ENCODE measurements at regions not wholly inside any gene's neighbourhood (a gene's known extent, or its start where the extent isn't known, plus 50 kb on each side); places are given as distances from the start of the nearest gene placed in this dataset.
"Not testable (repeated sequence)": the region's sequence is repeated elsewhere in the genome, so short reads cannot be mapped to it uniquely, and the experiment has no call there.

DNA sequence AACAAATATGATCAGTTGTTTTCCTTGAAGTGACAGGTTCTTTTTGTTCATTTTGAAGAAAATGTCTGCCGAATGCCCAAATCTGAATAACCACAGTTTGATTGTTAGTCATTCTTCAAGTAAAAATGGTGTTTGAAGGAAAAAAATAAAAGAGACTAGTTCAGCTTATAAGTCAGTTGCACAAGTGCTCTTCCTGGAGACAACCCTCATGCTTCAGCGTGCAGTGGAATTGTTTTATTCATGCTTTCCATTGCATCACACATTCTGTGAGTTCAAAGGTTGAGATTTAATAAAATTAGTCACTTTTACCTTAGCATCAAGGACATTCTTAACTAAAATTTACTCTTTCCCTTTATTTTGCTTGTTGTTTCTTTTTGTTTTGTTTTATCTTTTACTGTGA is 404.9 kb downstream of the ZNF674 start:
- no peak for DNase-seq
- no peaks in the 10 kb centered on the region for H3K9me3 ChIP-seq
- H3K4me1 ChIP-seq, result no peaks in the 10 kb centered on the region
- H3K36me3 ChIP-seq, result no peaks in the 10 kb centered on the region
- peak in 1 of 4 donors; percentile 28 for ATAC-seq
- intact Hi-C loops (cut with DNase I), result no loop called here
- no peak overlapping the region for H3K4me3 ChIP-seq
- no peaks in the 10 kb centered on the region for H3K27me3 ChIP-seq
- TF ChIP-seq, protein P1, sequence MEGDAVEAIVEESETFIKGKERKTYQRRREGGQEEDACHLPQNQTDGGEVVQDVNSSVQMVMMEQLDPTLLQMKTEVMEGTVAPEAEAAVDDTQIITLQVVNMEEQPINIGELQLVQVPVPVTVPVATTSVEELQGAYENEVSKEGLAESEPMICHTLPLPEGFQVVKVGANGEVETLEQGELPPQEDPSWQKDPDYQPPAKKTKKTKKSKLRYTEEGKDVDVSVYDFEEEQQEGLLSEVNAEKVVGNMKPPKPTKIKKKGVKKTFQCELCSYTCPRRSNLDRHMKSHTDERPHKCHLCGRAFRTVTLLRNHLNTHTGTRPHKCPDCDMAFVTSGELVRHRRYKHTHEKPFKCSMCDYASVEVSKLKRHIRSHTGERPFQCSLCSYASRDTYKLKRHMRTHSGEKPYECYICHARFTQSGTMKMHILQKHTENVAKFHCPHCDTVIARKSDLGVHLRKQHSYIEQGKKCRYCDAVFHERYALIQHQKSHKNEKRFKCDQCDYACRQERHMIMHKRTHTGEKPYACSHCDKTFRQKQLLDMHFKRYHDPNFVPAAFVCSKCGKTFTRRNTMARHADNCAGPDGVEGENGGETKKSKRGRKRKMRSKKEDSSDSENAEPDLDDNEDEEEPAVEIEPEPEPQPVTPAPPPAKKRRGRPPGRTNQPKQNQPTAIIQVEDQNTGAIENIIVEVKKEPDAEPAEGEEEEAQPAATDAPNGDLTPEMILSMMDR (IDR thresholded peaks at IDR 0.05), result no peak
- no peak for TF ChIP-seq POLR2A (IDR thresholded peaks at IDR 0.05)
- WGBS (ENCODE audit: insufficient coverage, low coverage, low lambda C conversion rate, missing lambda C conversion rate), result 53% methylated on average over 2 of the region's 2 CpGs
- H3K27ac ChIP-seq, result no peak overlapping the region

DNA sequence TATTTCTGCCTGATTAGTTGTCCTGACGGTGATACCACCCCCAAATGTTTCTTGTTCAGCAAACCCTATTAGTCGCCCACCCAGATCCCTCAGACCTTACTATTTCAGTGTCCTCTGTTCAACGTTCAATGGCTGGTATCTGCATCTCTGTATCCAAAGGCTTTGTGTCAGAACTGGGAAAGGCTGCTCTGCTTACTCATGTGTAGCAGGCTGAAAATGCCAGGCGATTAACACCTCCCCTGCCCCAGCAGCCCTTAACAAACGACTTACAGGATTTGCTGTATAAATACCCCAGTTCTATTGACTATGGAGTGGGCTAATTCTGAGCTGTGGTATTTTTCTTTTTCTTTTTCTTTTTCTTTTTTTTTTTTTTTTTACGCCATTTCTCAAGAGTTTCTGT is 415.0 kb downstream of the ZNF674 start:
- no peak overlapping the region for H3K27ac ChIP-seq
- H3K4me3 ChIP-seq, result no peak overlapping the region
- no peak for TF ChIP-seq POLR2A (IDR thresholded peaks at IDR 0.05)
- TF ChIP-seq, protein P1 (IDR thresholded peaks at IDR 0.05), result no peak
- H3K4me1 ChIP-seq, result no peaks in the 10 kb centered on the region
- DNase-seq, result no peak
- H3K27me3 ChIP-seq, result no peaks in the 10 kb centered on the region
- no peaks in the 10 kb centered on the region for H3K36me3 ChIP-seq
- no peaks in the 10 kb centered on the region for H3K9me3 ChIP-seq
- no peak for ATAC-seq
- WGBS (ENCODE audit: insufficient coverage, low coverage, low lambda C conversion rate, missing lambda C conversion rate), result 52% methylated on average over 6 of the region's 6 CpGs
- intact Hi-C loops (cut with DNase I), result no loop called here

DNA sequence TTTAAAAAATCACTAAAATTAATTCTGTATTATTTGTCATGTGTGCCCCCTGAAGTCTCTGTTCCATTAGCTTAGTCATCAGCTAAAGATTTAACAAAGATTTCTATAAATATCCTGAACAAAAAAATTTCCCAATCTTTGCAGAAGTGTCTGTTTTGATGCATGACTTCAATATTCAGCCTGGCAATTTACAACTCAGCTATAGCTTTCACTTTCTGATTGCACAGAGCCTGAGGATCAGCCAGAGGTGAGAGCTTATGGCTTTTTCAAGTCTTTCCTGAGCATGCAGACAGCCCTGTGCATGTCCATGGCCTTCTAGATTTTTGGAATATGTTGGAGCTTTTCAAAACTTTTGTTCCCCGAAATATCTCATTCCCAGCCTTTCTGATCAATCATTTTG is 420.1 kb downstream of the ZNF674 start:
- no peak for DNase-seq
- TF ChIP-seq, protein P1 (IDR thresholded peaks at IDR 0.05), result no peak
- no peak for TF ChIP-seq POLR2A (IDR thresholded peaks at IDR 0.05)
- intact Hi-C loops (cut with DNase I), result no loop called here
- H3K36me3 ChIP-seq, result no peaks in the 10 kb centered on the region
- 26% methylated on average over 1 of the region's 1 CpG for WGBS (ENCODE audit: insufficient coverage, low coverage, low lambda C conversion rate, missing lambda C conversion rate)
- H3K9me3 ChIP-seq, result no peaks in the 10 kb centered on the region
- H3K4me3 ChIP-seq, result no peak overlapping the region
- ATAC-seq, result peak in 2 of 4 donors; percentile 44 to 75
- no peak overlapping the region for H3K27ac ChIP-seq
- no peaks in the 10 kb centered on the region for H3K4me1 ChIP-seq
- no peaks in the 10 kb centered on the region for H3K27me3 ChIP-seq

DNA sequence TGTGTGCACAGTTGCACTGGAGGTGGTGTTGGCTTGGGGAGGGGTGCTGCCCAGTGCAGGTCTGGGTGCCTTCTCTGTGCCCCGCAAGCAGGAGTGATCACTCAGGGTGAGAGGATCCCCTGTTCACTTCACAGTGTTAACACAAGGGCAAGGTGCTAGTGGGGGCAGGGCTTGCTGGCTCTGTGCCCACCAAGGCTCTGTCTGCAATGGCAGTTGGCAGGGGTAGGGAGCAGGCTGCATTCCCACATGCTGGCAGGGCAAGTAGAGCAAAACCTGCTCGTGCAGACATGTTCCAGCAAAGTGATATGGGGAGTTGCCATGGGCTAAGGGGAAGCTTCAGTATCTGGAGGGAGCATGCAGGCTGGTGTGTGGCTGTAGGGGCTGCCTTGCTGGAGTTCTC is 428.0 kb downstream of the ZNF674 start:
- ATAC-seq (peak in 1 of 4 donors; percentile 23), DNase-seq (no peak)
- no peaks in the 10 kb centered on the region for H3K36me3 ChIP-seq
- TF ChIP-seq, protein P1 (IDR thresholded peaks at IDR 0.05), result no peak
- TF ChIP-seq POLR2A (IDR thresholded peaks at IDR 0.05), result no peak
- intact Hi-C loops (cut with DNase I), result no loop called here
- 100% methylated on average over 1 of the region's 2 CpGs for WGBS (ENCODE audit: insufficient coverage, low coverage, low lambda C conversion rate, missing lambda C conversion rate)
- no peaks in the 10 kb centered on the region for H3K4me1 ChIP-seq
- no peaks in the 10 kb centered on the region for H3K9me3 ChIP-seq
- H3K4me3 ChIP-seq, result no peak overlapping the region
- no peak overlapping the region for H3K27ac ChIP-seq
- no peaks in the 10 kb centered on the region for H3K27me3 ChIP-seq

DNA sequence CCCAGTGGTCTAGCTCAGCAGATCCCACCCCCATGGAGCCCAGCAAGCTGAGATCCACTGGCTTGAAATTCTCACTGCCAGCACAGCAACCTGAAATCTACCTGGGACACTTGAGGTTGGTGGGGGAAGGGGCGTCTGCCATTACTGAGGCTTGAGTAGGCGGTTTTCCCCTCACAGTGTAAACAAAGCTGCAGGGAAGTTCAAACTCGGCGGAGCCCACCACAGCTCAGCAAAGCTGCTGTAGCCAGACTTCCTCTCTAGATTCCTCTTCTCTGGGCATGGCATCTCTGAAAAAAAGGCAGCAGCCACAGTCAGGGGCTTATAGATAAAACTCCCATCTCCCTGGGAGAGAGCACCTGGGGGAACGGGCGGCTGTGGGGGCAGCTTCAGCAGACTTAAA is 457.9 kb downstream of the ZNF674 start:
- H3K27me3 ChIP-seq; H3K9me3 ChIP-seq; H3K4me1 ChIP-seq; H3K27ac ChIP-seq; intact Hi-C loops (cut with DNase I); H3K4me3 ChIP-seq; H3K36me3 ChIP-seq; DNase-seq; ATAC-seq: not testable (repeated sequence)
- 40% methylated on average over 1 of the region's 6 CpGs for WGBS (ENCODE audit: insufficient coverage, low coverage, low lambda C conversion rate, missing lambda C conversion rate)

DNA sequence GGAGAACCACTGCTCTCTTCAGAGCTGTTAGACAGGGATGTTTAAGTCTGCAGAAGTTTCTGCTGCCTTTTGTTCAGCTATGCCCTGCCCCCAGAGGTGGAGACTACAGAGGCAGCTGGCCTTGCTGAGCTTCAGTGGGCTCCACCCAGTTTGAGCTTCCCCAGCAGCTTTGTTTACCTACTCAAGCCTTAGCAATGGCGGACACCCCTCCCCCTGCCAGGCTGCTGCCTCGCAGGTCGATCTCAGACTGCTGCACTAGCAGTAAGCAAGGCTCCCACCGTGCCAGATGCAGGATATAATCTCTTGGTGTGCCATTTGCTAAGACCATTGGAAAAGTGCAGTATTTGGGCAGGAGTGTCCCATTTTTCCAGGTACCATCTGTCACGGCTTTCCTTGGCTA is 465.1 kb downstream of the ZNF674 start:
- ATAC-seq; H3K27me3 ChIP-seq; H3K4me3 ChIP-seq; DNase-seq; H3K9me3 ChIP-seq; H3K36me3 ChIP-seq; H3K4me1 ChIP-seq; intact Hi-C loops (cut with DNase I); H3K27ac ChIP-seq: not testable (repeated sequence)
- no CpG with 5 or more reads among the region's 5 CpGs for WGBS (ENCODE audit: insufficient coverage, low coverage, low lambda C conversion rate, missing lambda C conversion rate)
